Neuronal stem cell (in vitro differentiated cells): ENCODE measurements at regions not wholly inside any gene's neighbourhood (a gene's known extent, or its start where the extent isn't known, plus 50 kb on each side); places are given as distances from the start of the nearest gene placed in this dataset.
A peak's percentile ranks its signal among the peaks of the same experiment; 100 is the strongest.

Experiments used
- DNase-seq: peaks from one replicate; pipeline ENCODE4 v3.0.0-alpha.2; 2013; ENCODE audit warnings: low spot score
- H2AFZ ChIP-seq: one replicate; pipeline ENCODE4 v1.6.1; 2013; ENCODE audit warnings: mild to moderate bottlenecking, low read length, inconsistent platforms
- H2AK5ac ChIP-seq: 2 replicates; pipeline ENCODE4 v1.6.1; 2013; ENCODE audit warnings: low read depth, mild to moderate bottlenecking, inconsistent platforms, low read length, moderate library complexity, mixed read lengths
- H2BK120ac ChIP-seq: 2 replicates; pipeline ENCODE4 v1.6.1; 2013; ENCODE audit warnings: low read depth, mild to moderate bottlenecking, inconsistent platforms, low read length, moderate library complexity, mixed read lengths
- H2BK12ac ChIP-seq: one replicate; pipeline ENCODE4 v1.6.1; 2013; ENCODE audit warnings: low read length, inconsistent platforms
- H2BK15ac ChIP-seq: 2 replicates; pipeline ENCODE4 v1.6.1; 2013; ENCODE audit warnings: mild to moderate bottlenecking, low read length, inconsistent platforms, mixed read lengths
- H2BK5ac ChIP-seq: one replicate; pipeline ENCODE4 v1.6.1; 2013; ENCODE audit warnings: inconsistent platforms, mild to moderate bottlenecking, low read length, moderate library complexity
- H3K14ac ChIP-seq: one replicate; pipeline ENCODE4 v1.6.1; 2013; ENCODE audit warnings: low read length, inconsistent platforms
- H3K18ac ChIP-seq: 2 replicates; pipeline ENCODE4 v1.6.1; 2013; ENCODE audit warnings: low read length, inconsistent platforms
- H3K23ac ChIP-seq: 2 replicates; pipeline ENCODE4 v1.6.1; 2013; ENCODE audit warnings: low read depth, mild to moderate bottlenecking, mixed read lengths, low read length, inconsistent platforms; ENCODE audit not compliant: poor library complexity
- H3K27ac ChIP-seq: replicated peaks from 3 replicates; pipeline ENCODE4 v1.5.1; 2013; ENCODE audit warnings: low read length, inconsistent platforms
- H3K27me3 ChIP-seq, 3 experiments: 2 replicates each; pipeline ENCODE4 v1.6.1; 2013; ENCODE audit warnings: low read length in 3 of 3, mild to moderate bottlenecking in 2 of 3, inconsistent platforms in 1 of 3, low read depth in 1 of 3, mixed read lengths in 1 of 3, moderate library complexity in 1 of 3; ENCODE audit not compliant: control insufficient read depth in 3 of 3, insufficient read depth in 3 of 3
- H3K36me3 ChIP-seq, 2 donors: replicated peaks in 1 of 2; 2 replicates each; pipeline ENCODE4 v1.6.1; 2013; ENCODE audit warnings: low read length in 2 of 2; ENCODE audit not compliant: control insufficient read depth in 2 of 2, insufficient read depth in 2 of 2
- H3K4ac ChIP-seq: 2 replicates; pipeline ENCODE4 v1.6.1; 2013; ENCODE audit warnings: inconsistent platforms, mild to moderate bottlenecking, low read length, moderate library complexity
- H3K4me1 ChIP-seq, 2 donors: 1 replicate in 1 of 2; 2 replicates in 1 of 2; pipeline ENCODE4 v1.6.1; 2013; ENCODE audit warnings: low read length in 2 of 2, low read depth in 1 of 2; ENCODE audit not compliant: control insufficient read depth in 2 of 2, insufficient read depth in 1 of 2
- H3K4me2 ChIP-seq: one replicate; pipeline ENCODE4 v1.6.1; 2013; ENCODE audit warnings: mild to moderate bottlenecking, low read length, inconsistent platforms; ENCODE audit not compliant: insufficient read depth, poor library complexity, severe bottlenecking
- H3K4me3 ChIP-seq, 2 donors: 2 replicates each; pipeline ENCODE4 v1.5.1; 2013; ENCODE audit warnings: low read length in 2 of 2, mild to moderate bottlenecking in 2 of 2, inconsistent platforms in 1 of 2, moderate library complexity in 1 of 2
- H3K79me1 ChIP-seq: one replicate; pipeline ENCODE4 v1.6.1; 2013; ENCODE audit warnings: low read depth, mild to moderate bottlenecking, inconsistent platforms, low read length, moderate library complexity
- H3K9ac ChIP-seq: one replicate; pipeline ENCODE4 v1.6.1; 2013; ENCODE audit warnings: mild to moderate bottlenecking, low read depth, low read length, inconsistent platforms; ENCODE audit not compliant: poor library complexity
- H3K9me3 ChIP-seq, 2 donors: replicated peaks in 1 of 2; 2 replicates each; pipeline versions ENCODE3 to v1.6.1; 2013; ENCODE audit warnings: low read length in 2 of 2, mild to moderate bottlenecking in 2 of 2, inconsistent platforms in 1 of 2, low read depth in 1 of 2, mixed read lengths in 1 of 2, moderate library complexity in 1 of 2; ENCODE audit not compliant: control insufficient read depth in 2 of 2, insufficient read depth in 1 of 2
- H4K8ac ChIP-seq: one replicate; pipeline ENCODE4 v1.6.1; 2013; ENCODE audit warnings: low read depth, mild to moderate bottlenecking, inconsistent platforms, low read length, moderate library complexity
- H4K91ac ChIP-seq: one replicate; pipeline ENCODE4 v1.6.1; 2013; ENCODE audit warnings: low read length, low read depth, mild to moderate bottlenecking, inconsistent platforms; ENCODE audit not compliant: poor library complexity
- WGBS, 2 donors: extraction: QIAGEN DNeasy Blood & Tissue Kit; methylation state at CpG; one replicate each; pipeline ENCODE4 v1.1.7; 2013; ENCODE audit warnings: missing lambda C conversion rate in 2 of 2, mixed read lengths in 1 of 2; ENCODE audit not compliant: insufficient read length in 2 of 2, insufficient replicate concordance in 1 of 2; ENCODE audit errors: extremely low coverage in 2 of 2; 5-methylcytosine and 5-hydroxymethylcytosine counted together

- no peak overlapping the region for H3K4me2 ChIP-seq
- peak overlapping the region; percentile 100 for H2BK15ac ChIP-seq
- peak overlapping the region; percentile 89 for H3K27ac ChIP-seq
- peak overlapping the region; percentile 97 for H4K8ac ChIP-seq
- H2BK12ac ChIP-seq, result peak overlapping the region; percentile 95
- H3K9me3 ChIP-seq, result peaks cover 0 to 2% of the 10 kb centered on the region in 2 donors
- H2BK120ac ChIP-seq, result peak overlapping the region; percentile 95
- no peak overlapping the region for H3K4me3 ChIP-seq
- no peaks in the 10 kb centered on the region for H3K27me3 ChIP-seq
- no peaks in the 10 kb centered on the region for H3K36me3 ChIP-seq
- H3K79me1 ChIP-seq, result no peaks in the 10 kb centered on the region
- peak overlapping the region; percentile 97 for H3K18ac ChIP-seq
- no peak for DNase-seq
- peak overlapping the region; percentile 86 for H2AFZ ChIP-seq
- H3K4me1 ChIP-seq, result peaks cover 28 to 42% of the 10 kb centered on the region in 2 donors
- WGBS, 2 donors, result no CpG with 5 or more reads among the region's 10 CpGs
- H2AK5ac ChIP-seq, result peak overlapping the region; percentile 97
- peak overlapping the region; percentile 51 for H3K23ac ChIP-seq
- peak overlapping the region; percentile 74 for H3K9ac ChIP-seq
- peak overlapping the region; percentile 69 for H3K4ac ChIP-seq
- H3K14ac ChIP-seq, result peak overlapping the region; percentile 98
- peak overlapping the region; percentile 96 for H4K91ac ChIP-seq
- H2BK5ac ChIP-seq, result peak overlapping the region; percentile 85
Measured at GRCh38 chr3:184659797-184660301, 52.0 kb downstream of the MAGEF1 start.

GRCh38 chr3:184658223-184658928 lies 53.5 kb downstream of the MAGEF1 start:
- Histone ChIP-seq H3K4me3 (no peak overlapping the region), H4K91ac (peak overlapping the region; percentile 79), H3K14ac (no peak overlapping the region), H3K36me3 (no peaks in the 10 kb centered on the region), H2AFZ (peak overlapping the region; percentile 86), H3K4me2 (no peak overlapping the region), H3K9me3 (peaks cover 0 to 2% of the 10 kb centered on the region in 2 donors), H3K27me3 (no peaks in the 10 kb centered on the region), H3K9ac (no peak overlapping the region), H3K23ac (no peak overlapping the region), H4K8ac (no peak overlapping the region), H3K4me1 (peaks cover 28 to 40% of the 10 kb centered on the region in 2 donors), H3K18ac (peak overlapping the region; percentile 86), H2BK12ac (no peak overlapping the region), H3K4ac (no peak overlapping the region), H3K79me1 (no peaks in the 10 kb centered on the region), H2BK5ac (peak overlapping the region; percentile 16), H2BK120ac (peak overlapping the region; percentile 50), H2AK5ac (peak overlapping the region; percentile 93), H2BK15ac (no peak overlapping the region), H3K27ac (peak overlapping the region; percentile 89)
- DNase-seq, result no peak
- no CpG with 5 or more reads among the region's 10 CpGs for WGBS, 2 donors

DNA sequence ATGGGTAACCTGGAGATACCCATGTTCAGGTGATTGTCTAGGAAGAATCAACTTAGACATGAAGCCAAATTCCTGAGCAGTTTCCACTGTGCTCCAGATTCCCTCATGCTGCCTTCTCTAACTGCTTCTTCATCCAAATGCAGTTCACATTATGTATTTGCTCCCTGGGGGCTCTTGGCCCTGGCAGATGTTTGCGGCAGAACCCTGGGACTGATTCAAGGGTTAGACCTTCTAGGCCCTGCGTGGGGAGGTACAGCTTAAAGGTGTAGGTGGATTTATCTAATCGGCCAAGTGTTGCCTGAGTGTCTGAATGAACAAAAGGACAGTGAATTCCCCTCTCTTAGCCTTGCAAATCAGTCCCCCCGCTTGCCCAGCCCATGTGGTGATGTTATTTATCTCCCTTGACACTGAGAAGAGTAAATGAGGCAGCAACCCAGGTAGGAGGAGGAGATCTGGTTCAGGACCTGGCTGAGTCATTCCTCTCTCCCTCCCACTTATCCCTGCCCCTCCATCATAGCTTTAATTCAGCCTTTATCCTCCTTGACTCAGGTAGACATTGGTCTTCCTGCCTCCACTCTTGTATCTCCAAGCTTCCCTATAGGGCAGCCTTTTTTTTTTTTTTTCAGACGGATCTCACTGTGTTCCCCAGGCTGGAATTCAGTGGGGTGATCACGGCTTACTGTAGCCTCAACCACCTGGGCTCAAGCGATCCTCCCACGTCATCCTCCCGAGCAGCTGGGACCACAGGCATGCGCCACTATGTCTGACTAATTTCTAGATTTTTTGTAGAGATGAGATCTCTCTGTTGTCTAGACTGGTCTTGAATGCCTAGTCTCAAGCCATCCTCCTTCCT lies 54.8 kb downstream of the MAGEF1 start:
- Histone ChIP-seq H2AFZ (peak overlapping the region; percentile 51), H2BK15ac (no peak overlapping the region), H3K9me3 (peaks cover 0 to 2% of the 10 kb centered on the region in 2 donors), H2BK5ac (peak overlapping the region; percentile 35), H4K91ac (no peak overlapping the region), H3K4me2 (no peak overlapping the region), H3K36me3 (no peaks in the 10 kb centered on the region), H3K18ac (no peak overlapping the region), H3K79me1 (no peaks in the 10 kb centered on the region), H3K27ac (no peak overlapping the region), H2AK5ac (no peak overlapping the region), H3K4ac (no peak overlapping the region), H3K9ac (no peak overlapping the region), H3K4me1 (peaks cover 28 to 34% of the 10 kb centered on the region in 2 donors), H3K4me3 (no peak overlapping the region), H3K23ac (no peak overlapping the region), H2BK120ac (no peak overlapping the region), H2BK12ac (no peak overlapping the region), H3K14ac (no peak overlapping the region), H3K27me3 (no peaks in the 10 kb centered on the region), H4K8ac (no peak overlapping the region)
- WGBS, 2 donors, result no CpG with 5 or more reads among the region's 10 CpGs
- DNase-seq, result no peak

DNA sequence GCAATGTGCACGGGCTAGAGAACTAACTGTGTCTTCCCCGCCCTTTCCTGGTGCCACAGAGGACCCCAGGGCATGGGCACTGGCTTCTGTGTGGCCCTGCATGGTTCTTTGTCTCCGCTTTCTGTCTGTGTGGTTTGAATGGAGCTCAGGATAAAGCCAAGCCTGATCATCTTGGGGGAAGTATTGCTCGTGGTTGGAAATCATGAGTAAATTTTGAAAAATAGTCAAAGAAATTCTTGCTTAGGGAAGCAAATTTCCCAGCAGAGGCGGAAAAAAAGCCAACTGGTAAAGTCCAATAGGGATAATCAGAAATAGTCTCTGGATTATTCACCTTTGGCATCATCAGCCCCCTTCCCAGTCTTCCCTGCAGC lies 55.4 kb downstream of the MAGEF1 start:
- WGBS, 2 donors, result no CpG with 5 or more reads among the region's 5 CpGs
- no peak for DNase-seq
- Histone ChIP-seq H2BK5ac (no peak overlapping the region), H3K4me1 (peaks cover 28 to 33% of the 10 kb centered on the region in 2 donors), H3K27me3 (no peaks in the 10 kb centered on the region), H2BK120ac (no peak overlapping the region), H3K9ac (no peak overlapping the region), H2BK12ac (no peak overlapping the region), H4K91ac (no peak overlapping the region), H3K18ac (peak overlapping the region; percentile 61), H2BK15ac (no peak overlapping the region), H4K8ac (no peak overlapping the region), H2AFZ (peak overlapping the region; percentile 51), H3K23ac (no peak overlapping the region), H3K79me1 (no peaks in the 10 kb centered on the region), H3K4me3 (no peak overlapping the region), H3K4me2 (no peak overlapping the region), H3K14ac (no peak overlapping the region), H3K36me3 (no peaks in the 10 kb centered on the region), H3K4ac (no peak overlapping the region), H3K9me3 (peaks cover 0 to 2% of the 10 kb centered on the region in 2 donors), H2AK5ac (no peak overlapping the region), H3K27ac (no peak overlapping the region)
